OCI-LY7 (cell line): ENCODE measurements at regions not wholly inside any gene's neighbourhood (a gene's known extent, or its start where the extent isn't known, plus 50 kb on each side); places are given as distances from the start of the nearest gene placed in this dataset.
"Not testable (repeated sequence)": the region's sequence is repeated elsewhere in the genome, so short reads cannot be mapped to it uniquely, and the experiment has no call there.

Experiments used
- EZH2phosphoT487 ChIP-seq: fragments of 200-600 bp; sonication (generic); IDR thresholded peaks from 2 replicates; pipeline ENCODE4 v1.6.1; 2018; ENCODE audit warnings: low read depth, borderline replicate concordance, mild to moderate bottlenecking, mixed run types, antibody characterized with exemption, low read length, moderate library complexity, mixed read lengths
- TF ChIP-seq, protein P1 (sequence below): fragments of 200-600 bp; sonication (generic); conservative IDR thresholded peaks from 2 replicates; pipeline ENCODE4 v1.5.1; 2014; ENCODE audit warnings: mild to moderate bottlenecking, antibody characterized with exemption, low read length, moderate library complexity, mixed read lengths

- TF ChIP-seq, protein P1, sequence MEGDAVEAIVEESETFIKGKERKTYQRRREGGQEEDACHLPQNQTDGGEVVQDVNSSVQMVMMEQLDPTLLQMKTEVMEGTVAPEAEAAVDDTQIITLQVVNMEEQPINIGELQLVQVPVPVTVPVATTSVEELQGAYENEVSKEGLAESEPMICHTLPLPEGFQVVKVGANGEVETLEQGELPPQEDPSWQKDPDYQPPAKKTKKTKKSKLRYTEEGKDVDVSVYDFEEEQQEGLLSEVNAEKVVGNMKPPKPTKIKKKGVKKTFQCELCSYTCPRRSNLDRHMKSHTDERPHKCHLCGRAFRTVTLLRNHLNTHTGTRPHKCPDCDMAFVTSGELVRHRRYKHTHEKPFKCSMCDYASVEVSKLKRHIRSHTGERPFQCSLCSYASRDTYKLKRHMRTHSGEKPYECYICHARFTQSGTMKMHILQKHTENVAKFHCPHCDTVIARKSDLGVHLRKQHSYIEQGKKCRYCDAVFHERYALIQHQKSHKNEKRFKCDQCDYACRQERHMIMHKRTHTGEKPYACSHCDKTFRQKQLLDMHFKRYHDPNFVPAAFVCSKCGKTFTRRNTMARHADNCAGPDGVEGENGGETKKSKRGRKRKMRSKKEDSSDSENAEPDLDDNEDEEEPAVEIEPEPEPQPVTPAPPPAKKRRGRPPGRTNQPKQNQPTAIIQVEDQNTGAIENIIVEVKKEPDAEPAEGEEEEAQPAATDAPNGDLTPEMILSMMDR, result not testable (repeated sequence)
- not testable (repeated sequence) for TF ChIP-seq EZH2phosphoT487
Measured at GRCh38 chr12:34229033-34229432, 206.7 kb downstream of the ALG10 start.
